ENCODE measurements at regions not wholly inside any gene's neighbourhood (a gene's known extent, or its start where the extent isn't known, plus 50 kb on each side); places are given as distances from the start of the nearest gene placed in this dataset.

- no peak for TF ChIP-seq CHD7 (IDR thresholded peaks at IDR 0.05; ENCODE audit: insufficient replicate concordance, low read length)
- no peak for TF ChIP-seq CHD1 (IDR thresholded peaks at IDR 0.05; ENCODE audit: low read depth, low read length)
Observed at GRCh38 chr2:195370167-195370943, 286.7 kb upstream of the SLC39A10 start (continued).
